ENCODE measurements at regions not wholly inside any gene's neighbourhood (a gene's known extent, or its start where the extent isn't known, plus 50 kb on each side); places are given as distances from the start of the nearest gene placed in this dataset.

GRCh38 chr21:28548291-28548690 lies 444.4 kb downstream of the LTN1 start:
- H3K4me3 ChIP-seq (ENCODE audit: low read depth, low read length) = no peak overlapping the region
- peak; percentile 46 for DNase-seq (ENCODE audit: low read depth)
- no peak for TF ChIP-seq CTCF (IDR thresholded peaks at IDR 0.05; ENCODE audit: insufficient read depth, low read length)

GRCh38 chr21:28547766-28548165 lies 444.9 kb downstream of the LTN1 start:
- H3K4me3 ChIP-seq (ENCODE audit: low read depth, low read length) = no peak overlapping the region
- peak; percentile 50 for DNase-seq (ENCODE audit: low read depth)
- TF ChIP-seq CTCF (IDR thresholded peaks at IDR 0.05; ENCODE audit: insufficient read depth, low read length) = no peak

GRCh38 chr21:28543975-28544374 lies 448.7 kb downstream of the LTN1 start:
- no peak for TF ChIP-seq CTCF (IDR thresholded peaks at IDR 0.05; ENCODE audit: insufficient read depth, low read length)
- H3K4me3 ChIP-seq (ENCODE audit: low read depth, low read length) = no peak overlapping the region
- DNase-seq (ENCODE audit: low read depth) = peak; percentile 43

- peak; percentile 51 for DNase-seq (ENCODE audit: low read depth)
- H3K4me3 ChIP-seq (ENCODE audit: low read depth, low read length) = no peak overlapping the region
- no peak for TF ChIP-seq CTCF (IDR thresholded peaks at IDR 0.05; ENCODE audit: insufficient read depth, low read length)
These were observed 451.1 kb downstream of the LTN1 start for GRCh38 chr21:28541371-28542112.

- TF ChIP-seq CTCF (IDR thresholded peaks at IDR 0.05; ENCODE audit: insufficient read depth, low read length) = no peak
- DNase-seq (ENCODE audit: low read depth) = peak; percentile 84
- no peak overlapping the region for H3K4me3 ChIP-seq (ENCODE audit: low read depth, low read length)
These were observed 452.2 kb downstream of the LTN1 start for GRCh38 chr21:28540514-28540913.

GRCh38 chr21:28539623-28539988 lies 453.1 kb downstream of the LTN1 start:
- H3K4me3 ChIP-seq (ENCODE audit: low read depth, low read length) = no peak overlapping the region
- no peak for TF ChIP-seq CTCF (IDR thresholded peaks at IDR 0.05; ENCODE audit: insufficient read depth, low read length)
- DNase-seq (ENCODE audit: low read depth) = no peak
